Fibroblast of the conjunctiva (primary cell): ENCODE measurements at regions not wholly inside any gene's neighbourhood (a gene's known extent, or its start where the extent isn't known, plus 50 kb on each side); places are given as distances from the start of the nearest gene placed in this dataset.

ENCODE experiments used
- DNase-seq: peaks from one replicate; pipeline ENCODE4 v3.0.0-alpha.2; 2010; ENCODE audit warnings: low read depth

DNA sequence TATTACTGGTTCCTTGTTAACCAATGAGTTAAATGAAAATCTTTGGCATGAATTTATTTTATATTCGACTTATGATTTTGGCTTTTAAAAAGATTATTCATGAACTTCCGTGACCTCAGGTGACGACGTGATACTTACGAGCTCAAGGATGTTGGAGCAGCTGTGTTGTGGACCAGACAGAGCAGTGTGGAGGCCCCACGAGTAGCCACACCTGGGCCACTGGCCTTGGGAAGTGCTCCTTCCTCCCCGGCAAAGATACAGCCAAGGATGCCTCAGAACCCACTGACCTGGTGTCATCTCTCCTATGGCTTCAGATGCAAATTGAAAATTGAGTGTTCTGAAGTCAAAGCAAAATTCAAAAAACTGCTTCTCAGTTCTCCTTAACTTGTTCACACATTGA, 147.5 kb upstream of the PPP2R2D start:
- DNase-seq, result no peak

DNA sequence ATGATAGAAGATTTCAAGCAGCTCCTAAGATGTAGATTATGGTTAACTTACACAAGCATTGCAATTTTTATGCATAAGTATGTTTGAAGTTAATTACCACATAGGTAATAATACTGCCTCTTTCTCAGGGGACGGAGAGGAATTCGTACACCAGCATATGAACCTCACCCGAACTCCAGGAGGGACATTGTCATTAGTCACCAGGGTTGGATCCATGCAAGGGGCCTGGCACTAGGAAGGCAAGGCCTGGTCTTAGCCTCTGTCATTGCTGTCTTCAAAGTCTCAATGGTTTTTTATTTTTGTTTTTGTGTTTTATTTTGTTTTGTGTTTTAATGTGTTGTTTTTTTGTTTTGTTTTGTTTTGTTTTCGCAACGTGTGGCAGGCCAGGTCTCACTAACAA, 145.6 kb upstream of the PPP2R2D start:
- DNase-seq, result no peak

DNA sequence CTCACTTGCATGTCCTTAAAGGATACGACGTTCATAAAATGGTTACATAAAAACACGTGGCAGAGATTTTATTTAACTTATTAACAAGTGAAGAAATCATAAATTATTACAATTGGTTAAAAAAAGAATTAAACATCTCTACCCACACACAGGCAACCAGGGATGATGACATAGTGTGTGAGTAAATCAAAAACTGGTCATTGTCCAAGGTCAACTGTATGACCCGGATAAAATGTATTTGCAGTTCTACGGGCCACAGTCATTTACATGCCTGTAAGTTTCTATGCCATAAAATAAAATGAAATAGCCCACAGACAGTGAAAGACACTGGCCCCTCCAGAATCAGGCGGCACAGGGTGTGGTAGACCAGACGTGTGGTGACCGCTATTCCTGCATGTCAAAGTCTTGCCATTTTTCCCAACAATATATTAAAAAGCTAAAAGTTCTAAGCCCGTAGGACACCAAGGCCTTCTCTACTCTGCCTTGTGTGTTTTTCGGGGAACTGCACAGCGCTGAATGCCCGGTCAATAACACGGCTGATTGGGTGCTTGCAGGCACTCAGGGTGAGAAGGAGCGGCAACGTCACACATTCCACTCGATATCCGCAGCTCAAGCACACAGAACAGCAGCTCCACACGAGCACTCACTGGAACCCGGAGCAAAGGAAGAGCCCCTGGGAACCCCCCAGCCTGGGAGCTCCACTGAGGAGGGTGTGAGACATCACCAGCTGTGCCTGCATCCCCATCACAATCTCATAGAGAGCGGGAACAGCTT, 143.3 kb upstream of the PPP2R2D start:
- no peak for DNase-seq

DNA sequence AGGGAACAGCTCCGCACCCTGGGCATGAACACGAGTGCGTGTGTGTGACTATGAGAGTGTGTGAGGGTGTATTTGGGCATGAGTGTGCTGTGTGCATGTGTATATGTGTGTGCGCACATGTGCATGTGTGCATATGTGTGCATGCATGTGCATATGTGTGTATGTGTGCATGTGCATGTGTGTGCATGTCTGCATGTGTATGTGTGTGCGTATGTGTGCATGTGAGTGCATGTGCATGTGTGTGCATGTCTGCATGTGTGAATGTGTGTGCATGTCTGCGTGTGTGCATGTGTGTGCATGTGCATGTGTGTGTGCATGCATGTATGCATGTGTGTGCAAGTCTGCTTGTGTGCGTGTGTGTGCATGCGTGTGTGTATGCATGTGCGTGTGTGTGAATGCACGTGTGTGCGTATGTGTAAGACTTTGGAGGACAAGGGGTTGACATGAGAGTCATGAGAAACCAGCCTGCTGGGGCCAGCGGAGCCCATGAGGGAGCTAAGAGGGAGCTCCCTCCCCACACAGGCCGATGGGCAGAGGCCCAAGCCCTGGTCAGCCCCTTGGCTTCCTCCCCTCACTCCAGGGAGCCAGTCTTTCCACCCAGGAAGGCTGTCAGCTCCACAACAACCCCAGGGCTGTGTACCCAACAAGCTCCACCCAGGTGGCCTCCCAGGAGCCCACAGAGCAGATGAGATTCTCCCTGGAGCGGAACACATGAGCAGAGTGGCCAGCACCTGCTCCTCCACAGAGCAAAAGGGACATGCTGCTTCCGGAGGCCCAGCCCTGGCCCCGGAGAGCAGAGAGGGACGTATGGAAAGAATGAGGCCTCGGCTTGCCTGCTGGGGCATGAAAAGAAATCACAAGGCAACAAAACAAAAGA, 142.5 kb upstream of the PPP2R2D start:
- no peak for DNase-seq

DNA sequence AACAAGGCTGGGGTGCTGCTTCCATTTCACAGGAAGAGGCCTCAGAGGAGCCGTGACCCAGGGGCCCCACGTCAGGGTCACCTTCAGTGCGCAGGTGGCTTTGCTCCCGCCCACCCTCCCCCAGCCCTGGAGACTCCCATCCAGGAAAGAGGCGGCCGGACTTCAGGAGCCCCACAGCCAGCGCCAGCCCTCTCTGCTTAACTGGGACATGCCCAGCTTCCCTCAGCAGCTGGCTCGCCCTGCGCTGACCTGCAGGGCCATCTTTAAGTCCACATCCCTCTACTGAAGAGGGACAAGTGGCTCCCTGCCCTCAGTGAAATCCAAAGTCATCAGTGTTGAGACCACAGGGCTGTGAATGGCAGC, 141.9 kb upstream of the PPP2R2D start:
- DNase-seq, result no peak

DNA sequence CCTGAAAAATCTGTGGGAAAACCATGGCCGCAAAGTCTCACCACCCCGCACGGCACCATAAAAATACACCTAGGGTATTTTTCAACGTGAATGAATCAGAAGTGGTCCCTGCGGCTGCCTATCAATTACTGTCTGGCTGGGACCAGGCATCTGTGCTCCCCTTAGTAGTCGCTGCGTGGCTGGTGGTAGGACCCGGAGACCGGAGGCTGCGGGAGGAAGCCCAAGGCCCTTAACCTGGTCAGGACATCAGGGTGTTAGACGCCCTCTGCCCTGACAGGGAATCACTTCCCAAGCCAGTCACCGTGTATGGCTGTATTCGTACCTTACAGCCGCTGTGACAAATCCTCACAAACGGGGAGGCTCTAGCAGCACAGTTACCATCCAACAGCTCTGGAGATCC, 141.5 kb upstream of the PPP2R2D start:
- DNase-seq, result no peak

GRCh38 chr10:131760416-131761166, 140.2 kb upstream of the PPP2R2D start:
- DNase-seq, result no peak

- DNase-seq, result no peak
Measured at GRCh38 chr10:131762789-131763696, 137.8 kb upstream of the PPP2R2D start.

- DNase-seq, result no peak
Measured at GRCh38 chr10:131764929-131765328, 135.9 kb upstream of the PPP2R2D start.

DNA sequence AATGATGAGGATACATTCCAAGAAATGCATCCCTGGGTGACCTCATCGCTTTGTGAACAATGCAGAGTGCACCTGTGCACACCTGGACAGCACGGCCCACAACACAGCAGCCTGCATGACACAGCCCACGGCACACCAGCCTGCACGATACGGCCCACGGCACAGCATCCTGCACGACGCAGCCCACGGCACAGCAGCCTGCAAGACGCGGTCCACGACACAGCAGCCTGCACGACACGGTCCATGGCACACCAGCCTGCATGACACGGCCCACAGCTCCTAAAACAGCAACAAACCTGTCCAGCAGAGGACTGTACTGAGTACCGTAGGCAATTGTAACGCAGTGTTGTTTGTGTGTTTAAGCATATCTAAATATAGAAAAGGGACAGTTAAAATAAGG, 134.7 kb upstream of the PPP2R2D start:
- DNase-seq, result no peak

DNA sequence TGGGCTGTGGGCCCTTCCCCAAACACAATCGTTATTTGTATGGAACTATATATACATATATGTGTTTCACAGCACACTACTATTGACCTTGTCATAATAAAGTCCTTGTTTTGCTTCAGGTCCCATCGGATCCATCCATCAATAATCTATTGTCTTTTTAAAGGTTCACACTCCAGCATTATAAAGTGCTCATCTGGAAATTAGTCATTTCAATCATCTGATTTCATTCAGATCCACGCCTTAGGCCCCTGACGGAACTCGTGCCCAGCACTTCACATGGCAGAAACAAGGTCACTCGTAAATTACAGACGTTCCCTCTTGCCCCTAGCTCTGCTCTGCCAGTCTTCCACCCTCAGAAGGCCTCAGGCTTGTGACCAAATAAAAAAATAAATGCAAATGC, 133.1 kb upstream of the PPP2R2D start:
- no peak for DNase-seq

DNA sequence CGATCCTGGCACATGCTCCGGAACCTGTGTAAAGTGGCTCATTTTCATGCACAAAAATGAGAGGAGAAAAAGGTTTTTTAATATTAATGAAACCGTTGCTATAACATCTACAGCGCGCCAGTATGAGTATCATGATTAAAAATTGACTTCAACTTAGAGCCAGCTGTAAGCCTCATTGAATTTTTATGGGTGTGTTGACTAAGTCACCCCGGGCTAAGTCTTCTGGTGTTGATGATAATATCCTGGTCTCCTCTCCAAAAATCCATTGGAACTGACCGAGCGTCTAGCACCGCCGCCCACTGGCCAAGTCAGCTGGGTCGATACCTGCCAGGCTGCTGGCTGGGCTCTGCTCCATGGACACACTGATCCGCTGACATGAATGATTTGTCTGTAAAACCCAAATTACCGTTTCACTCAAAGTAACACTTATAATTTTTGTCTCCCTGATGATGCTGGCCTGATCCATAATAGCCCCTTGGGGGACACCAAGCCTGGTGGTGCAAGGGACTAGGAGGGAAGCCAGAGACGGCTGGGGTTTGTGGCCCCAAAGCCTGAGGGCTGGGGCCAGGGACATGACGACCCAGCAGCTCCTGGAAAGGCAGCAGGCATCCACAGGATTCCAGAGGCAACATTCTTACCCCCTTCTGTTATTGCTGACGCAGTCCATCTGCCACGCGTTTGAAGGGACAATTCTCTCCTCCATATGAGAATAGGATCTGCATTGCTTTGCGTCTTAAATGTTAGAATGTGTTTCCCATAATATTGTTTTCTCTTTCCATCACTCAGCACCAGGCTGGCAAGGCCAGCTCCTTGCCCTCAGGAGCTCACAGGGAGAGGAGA, 131.0 kb upstream of the PPP2R2D start:
- DNase-seq, result no peak

GRCh38 chr10:131770946-131771633, 129.7 kb upstream of the PPP2R2D start:
- DNase-seq, result no peak

DNA sequence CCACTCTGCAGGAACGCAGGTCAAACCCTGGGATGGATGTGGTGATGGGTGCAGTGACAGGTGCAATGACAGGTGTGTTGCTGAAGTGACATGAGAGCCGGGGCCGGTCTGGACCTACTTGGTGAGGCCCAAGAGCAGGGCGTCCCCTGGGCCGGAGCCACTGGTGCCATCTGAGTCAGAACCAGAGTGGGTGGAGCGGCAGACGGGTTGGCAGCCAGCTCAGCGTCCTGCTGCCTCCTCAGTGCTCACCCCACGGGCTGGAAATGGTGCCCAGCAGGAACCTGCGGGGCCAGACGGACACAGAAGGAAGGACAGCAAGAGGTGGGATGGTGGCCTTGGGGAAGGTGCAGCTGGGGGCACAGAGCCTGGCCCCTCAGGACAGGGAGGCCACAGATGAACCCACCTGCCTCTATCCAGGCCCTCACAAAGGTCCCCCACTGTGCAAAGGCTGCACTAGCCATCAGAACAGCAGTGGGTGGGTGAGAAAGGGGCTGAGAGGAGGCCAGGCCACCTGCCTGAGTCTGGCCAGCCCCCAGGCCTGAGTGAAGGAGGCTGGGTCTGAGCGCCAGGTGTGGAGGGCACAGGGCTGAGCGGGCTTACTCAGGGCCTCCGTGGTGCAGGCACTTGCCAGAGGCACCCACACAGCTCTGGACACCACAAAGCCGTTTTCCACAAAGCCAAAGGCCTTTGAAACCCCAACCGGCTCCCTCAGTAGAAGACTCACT, 129.0 kb upstream of the PPP2R2D start:
- no peak for DNase-seq

- no peak for DNase-seq
Measured at GRCh38 chr10:131772441-131772840, 128.4 kb upstream of the PPP2R2D start.

DNA sequence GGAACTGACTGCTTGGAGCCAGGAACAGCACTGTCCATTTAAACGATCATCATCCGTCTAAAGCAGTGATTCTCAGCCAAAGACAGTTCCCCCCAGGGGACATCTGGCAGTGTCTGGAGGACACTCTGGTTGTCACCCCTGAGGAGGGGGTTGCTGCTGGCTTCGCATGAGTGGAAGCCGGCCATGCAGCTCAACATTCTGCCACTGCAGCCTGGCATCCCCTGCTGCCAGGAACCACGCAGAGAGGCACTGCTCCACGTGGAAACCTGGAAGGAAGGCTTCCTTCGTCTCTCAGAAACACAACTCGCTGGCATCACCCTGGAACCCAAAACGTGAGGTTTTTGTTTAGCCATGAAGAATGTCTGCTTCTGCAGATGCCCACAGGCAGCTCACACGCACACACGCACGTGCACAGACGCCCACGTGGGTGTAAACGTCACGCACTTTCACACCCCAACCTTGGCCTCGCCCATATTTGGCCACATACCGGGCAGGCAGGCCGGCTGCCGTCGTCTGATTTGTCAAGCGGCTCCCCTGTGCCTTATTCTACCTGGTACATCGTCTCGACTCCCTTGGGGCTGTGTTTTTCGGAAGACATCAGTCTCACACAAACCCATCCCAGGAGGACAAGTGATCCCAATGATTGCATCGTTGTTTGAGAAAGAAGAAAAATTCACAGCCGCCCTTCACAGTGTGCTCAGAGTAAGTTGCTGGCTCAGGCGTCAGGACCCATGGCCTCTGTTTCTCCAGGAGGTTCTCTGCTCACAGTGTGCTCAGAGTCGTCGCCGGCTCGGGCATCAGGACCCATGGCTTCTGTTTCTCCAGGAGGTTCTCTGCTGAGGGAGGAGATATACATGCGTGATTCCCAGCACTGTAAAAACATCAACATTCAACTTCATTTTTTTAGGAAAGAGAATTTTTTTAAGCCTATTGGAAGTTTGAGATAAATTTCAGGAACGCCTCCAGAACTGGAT, 127.2 kb upstream of the PPP2R2D start:
- no peak for DNase-seq

DNA sequence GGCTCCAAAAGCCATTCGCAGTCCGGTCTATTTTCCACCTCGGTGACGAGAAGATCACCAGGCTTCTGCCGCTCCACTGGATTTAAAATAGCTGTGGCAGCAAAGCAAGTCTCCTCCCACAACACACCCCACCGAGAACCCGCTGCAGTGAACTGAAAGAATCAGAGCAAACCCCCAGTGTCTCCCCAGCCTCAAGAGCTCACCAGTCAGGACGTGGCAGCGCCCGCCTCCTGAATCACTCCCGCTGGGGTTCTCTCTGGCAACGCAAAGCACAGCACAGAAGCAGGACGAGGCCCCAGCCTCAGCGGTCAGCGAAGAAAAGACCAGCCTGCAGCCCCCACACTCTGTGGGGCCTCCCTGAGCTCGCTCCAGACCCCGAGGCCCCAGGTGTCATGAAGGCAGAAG, 126.1 kb upstream of the PPP2R2D start:
- DNase-seq, result no peak

DNA sequence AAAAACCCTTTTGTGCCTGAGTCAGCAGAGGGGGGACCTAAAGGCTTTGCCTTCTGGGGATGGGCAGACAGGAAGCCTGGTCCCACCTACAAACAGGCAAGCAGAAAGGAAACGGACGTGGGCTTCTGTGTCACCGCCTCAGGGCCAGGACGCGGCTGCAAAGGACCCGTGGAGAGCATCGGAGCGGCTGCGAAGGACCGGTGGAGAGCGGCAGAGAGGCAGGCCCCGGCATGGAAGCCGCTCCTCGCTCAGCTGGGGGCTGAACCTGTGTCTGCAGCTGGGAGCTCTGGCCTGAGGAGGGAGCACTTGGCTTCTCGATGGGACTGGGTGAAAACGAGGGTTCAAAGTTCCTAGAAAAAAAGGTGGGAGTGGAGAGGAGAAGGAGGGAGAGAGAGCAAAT, 125.4 kb upstream of the PPP2R2D start:
- DNase-seq, result no peak
